Upper lobe of left lung (tissue), 4 donors: ENCODE measurements at regions not wholly inside any gene's neighbourhood (a gene's known extent, or its start where the extent isn't known, plus 50 kb on each side); places are given as distances from the start of the nearest gene placed in this dataset.

Experiments used
- CTCF ChIP-seq, 6 experiments: fragments of 450-650 bp in 4 of 6; fragments of 200-600 bp in 2 of 6; sonication (generic) in 2 of 6; IDR thresholded peaks; one replicate each; pipeline ENCODE4 v1.5.1; 2016 to 2019; ENCODE audit warnings: antibody characterized with exemption in 6 of 6
- EP300 ChIP-seq, 4 donors: sonication (generic); formaldehyde crosslinking; IDR thresholded peaks; one replicate each; pipeline ENCODE4 v1.5.1; 2017; ENCODE audit warnings: antibody characterized with exemption in 4 of 4, control low read depth in 2 of 4
- POLR2A ChIP-seq, 4 donors: fragments of 450-650 bp; IDR thresholded peaks; one replicate each; pipeline ENCODE4 v1.5.1; 2016 to 2017; ENCODE audit warnings: antibody characterized with exemption in 4 of 4, mild to moderate bottlenecking in 2 of 4
- POLR2AphosphoS5 ChIP-seq, 2 donors: sonication (generic); formaldehyde crosslinking; IDR thresholded peaks; one replicate each; pipeline ENCODE4 v1.5.1; 2017; ENCODE audit warnings: antibody characterized with exemption in 2 of 2

- TF ChIP-seq CTCF (IDR thresholded peaks at IDR 0.05) (no peak), POLR2A (IDR thresholded peaks at IDR 0.05) (no peak), POLR2AphosphoS5 (IDR thresholded peaks at IDR 0.05) (no peak), EP300 (IDR thresholded peaks at IDR 0.05) (no peak)
Measured at GRCh38 chr7:84247591-84247990, 53.0 kb upstream of the SEMA3A start.
